GM18858 (cell line): ENCODE measurements at regions not wholly inside any gene's neighbourhood (a gene's known extent, or its start where the extent isn't known, plus 50 kb on each side); places are given as distances from the start of the nearest gene placed in this dataset.
"Not testable (repeated sequence)": the region's sequence is repeated elsewhere in the genome, so short reads cannot be mapped to it uniquely, and the experiment has no call there.

ENCODE experiments used
- ATAC-seq: cut with Tn5 transposase; IDR thresholded peaks from one replicate; pipeline ENCODE4 v1.9.1; 2021; ENCODE audit not compliant: unreplicated experiment

- no peak for ATAC-seq
Observed at GRCh38 chr6:44037847-44038542, 89.3 kb downstream of the MRPL14 start.

- not testable (repeated sequence) for ATAC-seq
Observed at GRCh38 chr6:44037276-44037675, 90.0 kb downstream of the MRPL14 start.

GRCh38 chr6:44036699-44037101, 90.6 kb downstream of the MRPL14 start:
- no peak for ATAC-seq

- no peak for ATAC-seq
Observed at GRCh38 chr6:44036196-44036595, 91.1 kb downstream of the MRPL14 start.

- ATAC-seq: no peak
Observed at GRCh38 chr6:44035621-44036020, 91.6 kb downstream of the MRPL14 start.

- ATAC-seq: no peak
Observed at GRCh38 chr6:44034931-44035345, 92.3 kb downstream of the MRPL14 start.

- ATAC-seq: no peak
Observed at GRCh38 chr6:44034391-44034861, 92.8 kb downstream of the MRPL14 start.

- no peak for ATAC-seq
Observed at GRCh38 chr6:44030812-44031454, 96.3 kb downstream of the MRPL14 start.

- ATAC-seq: no peak
Observed at GRCh38 chr6:44029444-44030185, 97.6 kb downstream of the MRPL14 start.

GRCh38 chr6:44028789-44029310, 98.4 kb downstream of the MRPL14 start:
- ATAC-seq: no peak

- ATAC-seq: no peak
Observed at GRCh38 chr6:44025226-44025625, 102.0 kb downstream of the MRPL14 start.

- ATAC-seq: no peak
Observed at GRCh38 chr6:44024574-44025219, 102.6 kb downstream of the MRPL14 start.

GRCh38 chr6:44023586-44024454, 103.4 kb downstream of the MRPL14 start:
- no peak for ATAC-seq

- ATAC-seq: no peak
Observed at GRCh38 chr6:44022671-44023352, 104.4 kb downstream of the MRPL14 start.

GRCh38 chr6:44022296-44022661, 105.0 kb downstream of the MRPL14 start:
- ATAC-seq: no peak

- no peak for ATAC-seq
Observed at GRCh38 chr6:44021589-44022295, 105.5 kb downstream of the MRPL14 start.

GRCh38 chr6:44020664-44021425, 106.4 kb downstream of the MRPL14 start:
- no peak for ATAC-seq

- no peak for ATAC-seq
Observed at GRCh38 chr6:44020148-44020547, 107.1 kb downstream of the MRPL14 start.
